ENCODE measurements at regions not wholly inside any gene's neighbourhood (a gene's known extent, or its start where the extent isn't known, plus 50 kb on each side); places are given as distances from the start of the nearest gene placed in this dataset.

GRCh38 chr10:90286941-90287340 lies 570.9 kb downstream of the HTR7 start:
- Histone ChIP-seq H3K27me3 (ENCODE audit: control insufficient read depth in 1 of 2, insufficient read depth in 2 of 2, low read length in 2 of 2) (no peaks in the 10 kb centered on the region; a peak in 1 of 5 replicates), H3K4me3 (replicated peaks in 1 of 3; ENCODE audit: insufficient read depth in 1 of 3, low read depth in 2 of 3, low read length in 3 of 3) (no peak overlapping the region), H3K4me2 (ENCODE audit: low read depth, low read length) (no peak overlapping the region), H4K20me1 (ENCODE audit: insufficient read depth, low read length) (no peaks in the 10 kb centered on the region), H2AFZ (ENCODE audit: low read length) (no peak overlapping the region), H3K9ac (ENCODE audit: insufficient read depth, low read depth, low read length) (no peak overlapping the region), H3K79me2 (ENCODE audit: insufficient read depth, low read length) (no peaks in the 10 kb centered on the region), H3K36me3 (replicated peaks in 1 of 2; ENCODE audit: control insufficient read depth in 1 of 2, insufficient read depth in 2 of 2, low read length in 2 of 2) (no peaks in the 10 kb centered on the region), H3K4me1 (ENCODE audit: insufficient read depth, low read length) (no peaks in the 10 kb centered on the region), H3K9me3 (ENCODE audit: low read length) (no peaks in the 10 kb centered on the region), H3K27ac (ENCODE audit: extremely low read length, insufficient read depth, low read length) (no peak overlapping the region)
- TF ChIP-seq SNAPC2 (CRISPR knock-in tag; IDR thresholded peaks at IDR 0.05) (no peak), ZNF414 (CRISPR knock-in tag; IDR thresholded peaks at IDR 0.05) (no peak), ZBTB4 (CRISPR knock-in tag; IDR thresholded peaks at IDR 0.05; ENCODE audit: borderline replicate concordance) (no peak), ZBTB14 (CRISPR knock-in tag; IDR thresholded peaks at IDR 0.05) (no peak), ARID3A (IDR thresholded peaks at IDR 0.05; ENCODE audit: low read depth, low read length) (no peak)
- DNase-seq (ENCODE audit: low spot score) (no peak), FAIRE-seq (no peak), ATAC-seq (no peak)
- BruUV-seq (replicated peaks): no TSS peak
- WGBS (ENCODE audit: low lambda C conversion rate): 32% methylated on average over 1 of the region's 1 CpG
- in situ Hi-C loops (cut with HindIII; ENCODE audit: extremely low pct_ligation_motif_present, low pct_unique_long_range_greater_than_20kb): no loop called here
- POLR2A ChIA-PET: no interaction called here
- CTCF ChIA-PET (ENCODE audit: low intra/inter-chr PET ratio, low total read pairs): no interaction called here
- intact Hi-C loops (cut with micrococcal nuclease; ENCODE audit: unreplicated experiment): no loop called here

All from HepG2 (cell line).